ENCODE measurements at regions not wholly inside any gene's neighbourhood (a gene's known extent, or its start where the extent isn't known, plus 50 kb on each side); places are given as distances from the start of the nearest gene placed in this dataset.

DNA sequence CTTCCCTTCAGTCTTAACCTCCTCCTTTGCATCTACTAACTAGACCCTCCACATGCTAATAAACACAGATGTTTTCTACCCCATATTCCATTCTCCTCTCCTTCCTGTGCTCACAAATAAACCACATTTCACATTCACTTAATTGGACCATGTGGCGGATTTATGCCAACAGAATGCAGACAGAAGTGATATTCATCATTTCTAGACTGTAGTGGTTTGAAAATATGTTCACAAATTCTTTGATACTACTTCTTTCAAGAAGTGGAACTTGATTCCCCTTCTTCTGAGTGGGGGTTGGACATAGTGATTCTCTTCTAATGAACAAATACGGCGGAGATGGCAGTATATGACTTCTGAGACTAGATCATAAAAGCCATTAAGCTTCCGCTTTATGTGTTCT, 73.5 kb upstream of the SPTBN1 start:
- H3K9me3 ChIP-seq (ENCODE audit: low read length), result no peaks in the 10 kb centered on the region
- no peaks in the 10 kb centered on the region for H3K79me2 ChIP-seq (replicated peaks; ENCODE audit: insufficient read depth, low read length)
- no peaks in the 10 kb centered on the region for H4K20me1 ChIP-seq (ENCODE audit: insufficient read depth)
- H3K4me2 ChIP-seq (ENCODE audit: low read length), result no peak overlapping the region
- H3F3A ChIP-seq (ENCODE audit: insufficient read depth, low read length, poor library complexity, severe bottlenecking), result no peaks in the 10 kb centered on the region
- no peaks in the 10 kb centered on the region for H3K27me3 ChIP-seq (ENCODE audit: insufficient read depth, low read depth, low read length)
- no peak overlapping the region for H3K27ac ChIP-seq (ENCODE audit: low read length)
- no peak overlapping the region for H3K9ac ChIP-seq (ENCODE audit: low read length)
- H3K36me3 ChIP-seq (ENCODE audit: insufficient read depth, low read length), result no peaks in the 10 kb centered on the region
- H3K4me3 ChIP-seq (ENCODE audit: low read length), result no peak overlapping the region
- no peaks in the 10 kb centered on the region for H3K9me2 ChIP-seq (ENCODE audit: insufficient read depth, low read length)
- no peak for TF ChIP-seq TAF1 (IDR thresholded peaks at IDR 0.05; ENCODE audit: low read depth)
- no peak for TF ChIP-seq SMC3 (conservative IDR thresholded peaks at IDR 0.05; ENCODE audit: poor library complexity)
- no peak for TF ChIP-seq POLR2AphosphoS5 (IDR thresholded peaks at IDR 0.05)
- no peak overlapping the region for H2AFZ ChIP-seq (ENCODE audit: low read depth, low read length)

DNA sequence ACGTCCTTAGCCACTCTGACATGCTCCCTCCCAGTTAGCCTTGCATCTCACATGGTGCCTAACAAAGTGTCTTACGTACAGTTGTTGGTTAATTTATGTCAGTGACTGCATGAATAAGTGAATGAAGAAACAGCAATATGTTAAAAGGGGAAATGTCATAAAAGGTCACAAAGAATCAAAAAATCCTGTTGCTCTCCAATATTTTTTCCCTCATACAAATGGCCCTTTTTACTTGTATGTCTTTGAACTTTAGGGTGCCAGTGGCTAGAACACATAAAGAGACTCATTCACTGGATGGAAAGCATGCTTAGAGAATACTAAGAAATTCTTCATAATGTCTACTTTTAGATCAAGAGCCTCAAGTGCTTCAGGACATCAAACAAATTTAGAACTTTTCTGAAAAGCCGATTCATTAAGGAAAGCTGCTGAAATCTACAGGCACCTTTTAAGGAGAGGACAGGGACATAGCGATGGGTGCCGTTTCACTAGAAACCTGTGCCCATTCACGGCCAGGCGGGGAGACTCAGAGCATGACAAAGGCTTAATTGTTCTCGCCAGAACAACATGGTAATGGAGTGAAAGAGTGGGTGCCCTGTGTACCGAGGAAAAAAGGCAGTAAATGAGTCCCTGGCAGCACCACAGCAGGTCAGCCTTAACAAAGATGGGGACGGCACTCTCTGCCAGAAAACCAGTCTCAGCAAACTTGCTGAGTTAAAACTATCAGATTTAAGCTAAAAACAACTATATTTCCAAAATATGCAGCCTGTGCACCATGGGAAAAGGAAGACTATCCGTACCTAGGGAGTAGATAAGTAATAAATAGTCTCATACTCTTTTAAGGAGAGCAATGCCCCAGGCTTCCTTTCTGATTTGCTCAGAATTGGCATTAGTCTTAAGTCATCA, 71.6 kb upstream of the SPTBN1 start:
- Histone ChIP-seq H4K20me1 (ENCODE audit: insufficient read depth) (no peaks in the 10 kb centered on the region), H3K9ac (ENCODE audit: low read length) (no peak overlapping the region)

GRCh38 chr2:54385271-54385670, 70.9 kb upstream of the SPTBN1 start:
- Histone ChIP-seq H3K27me3 (ENCODE audit: insufficient read depth, low read depth, low read length) (no peaks in the 10 kb centered on the region), H3K79me2 (replicated peaks; ENCODE audit: insufficient read depth, low read length) (no peaks in the 10 kb centered on the region), H3K4me3 (ENCODE audit: low read length) (no peak overlapping the region), H3K9ac (ENCODE audit: low read length) (no peak overlapping the region), H3K4me2 (ENCODE audit: low read length) (no peak overlapping the region), H3K27ac (ENCODE audit: low read length) (no peak overlapping the region), H2AFZ (ENCODE audit: low read depth, low read length) (no peak overlapping the region), H3K9me3 (ENCODE audit: low read length) (no peaks in the 10 kb centered on the region), H4K20me1 (ENCODE audit: insufficient read depth) (no peaks in the 10 kb centered on the region), H3K36me3 (ENCODE audit: insufficient read depth, low read length) (no peaks in the 10 kb centered on the region), H3F3A (ENCODE audit: insufficient read depth, low read length, poor library complexity, severe bottlenecking) (no peaks in the 10 kb centered on the region), H3K9me2 (ENCODE audit: insufficient read depth, low read length) (no peaks in the 10 kb centered on the region)
- TF ChIP-seq POLR2AphosphoS5 (IDR thresholded peaks at IDR 0.05), result no peak
- no peak for TF ChIP-seq REST (IDR thresholded peaks at IDR 0.05; ENCODE audit: borderline replicate concordance)
- no peak for TF ChIP-seq EP300 (conservative IDR thresholded peaks at IDR 0.05; ENCODE audit: poor library complexity, severe bottlenecking)
- no peak for TF ChIP-seq CTCF (IDR thresholded peaks at IDR 0.05; ENCODE audit: poor library complexity, severe bottlenecking)
- no peak for TF ChIP-seq EZH2 (IDR thresholded peaks at IDR 0.05; ENCODE audit: borderline replicate concordance, insufficient read depth, low read length, poor library complexity, severe bottlenecking)

More for the DNA sequence above, 71.6 kb upstream of the SPTBN1 start:
- Histone ChIP-seq H3K9me2 (ENCODE audit: insufficient read depth, low read length) (no peaks in the 10 kb centered on the region), H3K79me2 (replicated peaks; ENCODE audit: insufficient read depth, low read length) (no peaks in the 10 kb centered on the region), H3K36me3 (ENCODE audit: insufficient read depth, low read length) (no peaks in the 10 kb centered on the region), H2AFZ (ENCODE audit: low read depth, low read length) (no peak overlapping the region), H3K27me3 (ENCODE audit: insufficient read depth, low read depth, low read length) (no peaks in the 10 kb centered on the region), H3K27ac (ENCODE audit: low read length) (no peak overlapping the region), H3K4me3 (ENCODE audit: low read length) (no peak overlapping the region), H3K4me2 (ENCODE audit: low read length) (no peak overlapping the region), H3F3A (ENCODE audit: insufficient read depth, low read length, poor library complexity, severe bottlenecking) (no peaks in the 10 kb centered on the region), H3K9me3 (ENCODE audit: low read length) (no peaks in the 10 kb centered on the region)
- TF ChIP-seq RAD21 (conservative IDR thresholded peaks at IDR 0.05) (no peak), CTCF (IDR thresholded peaks at IDR 0.05; ENCODE audit: poor library complexity, severe bottlenecking) (no peak), TAF1 (IDR thresholded peaks at IDR 0.05; ENCODE audit: low read depth) (no peak), EP300 (conservative IDR thresholded peaks at IDR 0.05; ENCODE audit: poor library complexity, severe bottlenecking) (no peak)

Measured in neural cell (in vitro differentiated cells).